ENCODE measurements at regions not wholly inside any gene's neighbourhood (a gene's known extent, or its start where the extent isn't known, plus 50 kb on each side); places are given as distances from the start of the nearest gene placed in this dataset.

DNA sequence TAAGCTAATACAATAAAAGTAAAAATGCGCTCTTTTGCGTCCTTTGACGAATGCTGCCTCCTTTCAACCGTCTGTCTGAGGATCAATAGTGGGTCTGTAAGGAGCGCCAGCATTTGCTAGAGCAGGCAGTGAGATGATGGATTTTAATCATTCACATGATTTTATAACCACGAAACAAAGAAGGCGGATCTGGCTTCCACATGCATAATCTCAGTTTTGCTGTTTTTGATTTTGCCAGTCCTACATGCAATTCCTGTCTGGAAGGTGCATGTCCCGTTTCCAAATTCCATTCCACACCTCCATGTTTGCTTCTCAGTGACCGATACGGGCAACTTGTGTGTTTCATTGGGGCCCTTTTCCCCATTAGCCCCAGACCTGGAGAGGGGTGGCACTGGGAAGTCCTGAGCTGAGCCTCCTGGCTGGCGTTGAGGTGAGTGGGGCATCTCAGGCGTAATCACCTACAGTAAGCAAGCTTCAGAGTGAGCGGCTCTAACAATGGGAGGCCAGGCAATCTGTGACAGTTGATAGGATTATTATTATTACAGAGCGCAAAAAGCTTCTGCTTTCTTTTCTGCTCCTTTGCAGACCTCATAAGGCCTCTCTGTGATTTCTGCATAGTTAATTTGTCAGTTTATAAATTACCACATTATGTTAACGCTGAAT, 405.4 kb downstream of the ZSWIM6 start:
- TF ChIP-seq, protein P1, sequence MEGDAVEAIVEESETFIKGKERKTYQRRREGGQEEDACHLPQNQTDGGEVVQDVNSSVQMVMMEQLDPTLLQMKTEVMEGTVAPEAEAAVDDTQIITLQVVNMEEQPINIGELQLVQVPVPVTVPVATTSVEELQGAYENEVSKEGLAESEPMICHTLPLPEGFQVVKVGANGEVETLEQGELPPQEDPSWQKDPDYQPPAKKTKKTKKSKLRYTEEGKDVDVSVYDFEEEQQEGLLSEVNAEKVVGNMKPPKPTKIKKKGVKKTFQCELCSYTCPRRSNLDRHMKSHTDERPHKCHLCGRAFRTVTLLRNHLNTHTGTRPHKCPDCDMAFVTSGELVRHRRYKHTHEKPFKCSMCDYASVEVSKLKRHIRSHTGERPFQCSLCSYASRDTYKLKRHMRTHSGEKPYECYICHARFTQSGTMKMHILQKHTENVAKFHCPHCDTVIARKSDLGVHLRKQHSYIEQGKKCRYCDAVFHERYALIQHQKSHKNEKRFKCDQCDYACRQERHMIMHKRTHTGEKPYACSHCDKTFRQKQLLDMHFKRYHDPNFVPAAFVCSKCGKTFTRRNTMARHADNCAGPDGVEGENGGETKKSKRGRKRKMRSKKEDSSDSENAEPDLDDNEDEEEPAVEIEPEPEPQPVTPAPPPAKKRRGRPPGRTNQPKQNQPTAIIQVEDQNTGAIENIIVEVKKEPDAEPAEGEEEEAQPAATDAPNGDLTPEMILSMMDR (IDR thresholded peaks at IDR 0.05; ENCODE audit: low read depth, low read length, poor library complexity, severe bottlenecking) = no peak
- no peak for TF ChIP-seq EZH2phosphoT487 (IDR thresholded peaks at IDR 0.05; ENCODE audit: borderline replicate concordance, low read length)

All from DOHH2 (cell line).